ENCODE measurements at regions not wholly inside any gene's neighbourhood (a gene's known extent, or its start where the extent isn't known, plus 50 kb on each side); places are given as distances from the start of the nearest gene placed in this dataset.

GRCh38 chr20:4435671-4436455 lies 186.8 kb upstream of the ADRA1D start:
- ChIA-PET POLR2A (no interaction called here), CTCF (ENCODE audit: unreplicated experiment) (no interaction called here)
- Histone ChIP-seq H3K4me1 (ENCODE audit: insufficient read depth, low read length, poor library complexity, severe bottlenecking) (no peaks in the 10 kb centered on the region), H2AFZ (ENCODE audit: low read length) (no peak overlapping the region), H3K9me3 (ENCODE audit: low read length) (no peaks in the 10 kb centered on the region), H3K9me2 (ENCODE audit: insufficient read depth, low read length) (no peaks in the 10 kb centered on the region), H3K4me3 (ENCODE audit: low read depth, low read length, poor library complexity, severe bottlenecking) (no peak overlapping the region), H3K27ac (ENCODE audit: low read depth, low read length, poor library complexity, severe bottlenecking) (no peak overlapping the region), H4K20me1 (ENCODE audit: insufficient read depth, low read length) (no peaks in the 10 kb centered on the region), H3K79me2 (ENCODE audit: insufficient read depth, low read depth, low read length) (no peaks in the 10 kb centered on the region), H3K36me3 (ENCODE audit: insufficient read depth, low read length) (no peaks in the 10 kb centered on the region), H3K4me2 (ENCODE audit: low read length) (no peak overlapping the region)
- no peak for TF ChIP-seq CTCF (conservative IDR thresholded peaks at IDR 0.05; ENCODE audit: low read length)
- no peak for TF ChIP-seq EZH2phosphoT487 (IDR thresholded peaks at IDR 0.05; ENCODE audit: borderline replicate concordance, low read depth, low read length)
- BruUV-seq (replicated peaks) = no TSS peak
- DNase-seq (ENCODE audit: low spot score) = no peak
- intact Hi-C loops (cut with micrococcal nuclease; ENCODE audit: unreplicated experiment) = no loop called here

GRCh38 chr20:4435225-4435624 lies 186.1 kb upstream of the ADRA1D start:
- POLR2A ChIA-PET = interaction anchor here (0.7 kb wide), 1 partner anchor 32 kb away, joined by 3 read pairs; no protein-coding TSS in a partner anchor
- Histone ChIP-seq H3K9me2 (ENCODE audit: insufficient read depth, low read length) (no peaks in the 10 kb centered on the region), H3K36me3 (ENCODE audit: insufficient read depth, low read length) (no peaks in the 10 kb centered on the region), H3K4me1 (ENCODE audit: insufficient read depth, low read length, poor library complexity, severe bottlenecking) (no peaks in the 10 kb centered on the region), H4K20me1 (ENCODE audit: insufficient read depth, low read length) (no peaks in the 10 kb centered on the region), H3K4me3 (ENCODE audit: low read depth, low read length, poor library complexity, severe bottlenecking) (no peak overlapping the region), H3K4me2 (ENCODE audit: low read length) (no peak overlapping the region), H3K27ac (ENCODE audit: low read depth, low read length, poor library complexity, severe bottlenecking) (no peak overlapping the region), H3K9me3 (ENCODE audit: low read length) (no peaks in the 10 kb centered on the region), H3K79me2 (ENCODE audit: insufficient read depth, low read depth, low read length) (no peaks in the 10 kb centered on the region), H2AFZ (ENCODE audit: low read length) (no peak overlapping the region)
- TF ChIP-seq EZH2phosphoT487 (IDR thresholded peaks at IDR 0.05; ENCODE audit: borderline replicate concordance, low read depth, low read length) = no peak
- TF ChIP-seq CTCF (conservative IDR thresholded peaks at IDR 0.05; ENCODE audit: low read length) = no peak
- CTCF ChIA-PET (ENCODE audit: unreplicated experiment) = no interaction called here
- no TSS peak for BruUV-seq (replicated peaks)
- no peak for DNase-seq (ENCODE audit: low spot score)
- intact Hi-C loops (cut with micrococcal nuclease; ENCODE audit: unreplicated experiment) = no loop called here

- intact Hi-C loops (cut with micrococcal nuclease; ENCODE audit: unreplicated experiment) = no loop called here
- no peak overlapping the region for H3K4me2 ChIP-seq (ENCODE audit: low read length)
- ChIA-PET CTCF (ENCODE audit: unreplicated experiment) (no interaction called here), POLR2A (interaction anchor here (0.7 kb wide), 1 partner anchor 33 kb away, joined by 3 read pairs; no protein-coding TSS in a partner anchor)
- H3K36me3 ChIP-seq (ENCODE audit: insufficient read depth, low read length) = no peaks in the 10 kb centered on the region
- H4K20me1 ChIP-seq (ENCODE audit: insufficient read depth, low read length) = no peaks in the 10 kb centered on the region
- no peak overlapping the region for H2AFZ ChIP-seq (ENCODE audit: low read length)
- H3K79me2 ChIP-seq (ENCODE audit: insufficient read depth, low read depth, low read length) = no peaks in the 10 kb centered on the region
- no peaks in the 10 kb centered on the region for H3K4me1 ChIP-seq (ENCODE audit: insufficient read depth, low read length, poor library complexity, severe bottlenecking)
- no peak for DNase-seq (ENCODE audit: low spot score)
- no TSS peak for BruUV-seq (replicated peaks)
- TF ChIP-seq EZH2phosphoT487 (IDR thresholded peaks at IDR 0.05; ENCODE audit: borderline replicate concordance, low read depth, low read length) = no peak
- TF ChIP-seq CTCF (conservative IDR thresholded peaks at IDR 0.05; ENCODE audit: low read length) = no peak
- no peaks in the 10 kb centered on the region for H3K9me3 ChIP-seq (ENCODE audit: low read length)
- H3K9me2 ChIP-seq (ENCODE audit: insufficient read depth, low read length) = no peaks in the 10 kb centered on the region
- H3K27ac ChIP-seq (ENCODE audit: low read depth, low read length, poor library complexity, severe bottlenecking) = no peak overlapping the region
- no peak overlapping the region for H3K4me3 ChIP-seq (ENCODE audit: low read depth, low read length, poor library complexity, severe bottlenecking)
Observed at GRCh38 chr20:4434681-4435080, 185.6 kb upstream of the ADRA1D start.
